SU-DHL-6 (cell line): ENCODE measurements at regions not wholly inside any gene's neighbourhood (a gene's known extent, or its start where the extent isn't known, plus 50 kb on each side); places are given as distances from the start of the nearest gene placed in this dataset.

ENCODE experiments used
- H2AFZ ChIP-seq: fragments of 200-600 bp; sonication (generic); 2 replicates; pipeline ENCODE4 v1.6.1; 2014; ENCODE audit warnings: low read depth, mild to moderate bottlenecking, moderate library complexity, mixed read lengths, antibody characterized with exemption, low read length; ENCODE audit not compliant: severe bottlenecking
- H3F3A ChIP-seq: fragments of 200-600 bp; shearing (Covaris generic); 2 replicates; pipeline ENCODE4 v1.6.0; 2016; ENCODE audit warnings: antibody characterized with exemption, mild to moderate bottlenecking; ENCODE audit not compliant: insufficient read depth
- H3K27ac ChIP-seq: fragments of 200-600 bp; sonication (generic); 2 replicates; pipeline ENCODE4 v1.5.1; 2016; ENCODE audit warnings: low read depth, mild to moderate bottlenecking, low read length, moderate library complexity, mixed read lengths
- H3K27me3 ChIP-seq: fragments of 200-600 bp; sonication (generic), shearing (Covaris generic); 2 replicates; pipeline ENCODE4 v1.6.0; 2014; ENCODE audit warnings: mild to moderate bottlenecking, low read length
- H3K36me3 ChIP-seq: fragments of 200-600 bp; sonication (generic); 2 replicates; pipeline ENCODE4 v1.6.1; 2014; ENCODE audit warnings: mild to moderate bottlenecking, low read length, mixed read lengths
- H3K4me2 ChIP-seq: fragments of 300-600, 200-600 bp; shearing (Covaris generic), sonication (generic); 2 replicates; pipeline ENCODE4 v1.6.0; 2014; ENCODE audit warnings: low read length, low read depth, mild to moderate bottlenecking; ENCODE audit not compliant: poor library complexity, severe bottlenecking
- H3K4me3 ChIP-seq: fragments of 200-600 bp; sonication (generic); 2 replicates; pipeline ENCODE4 v1.5.1; 2014; ENCODE audit warnings: antibody characterized with exemption, low read length, mild to moderate bottlenecking, mixed read lengths; ENCODE audit not compliant: insufficient read depth, poor library complexity, severe bottlenecking
- H3K79me2 ChIP-seq: fragments of 200-600 bp; sonication (generic); 2 replicates; pipeline ENCODE4 v1.6.1; 2014; ENCODE audit warnings: mild to moderate bottlenecking, low read length, moderate library complexity; ENCODE audit not compliant: insufficient read depth
- H3K9ac ChIP-seq: fragments of 200-600 bp; sonication (generic); 2 replicates; pipeline ENCODE4 v1.7.0; 2014; ENCODE audit warnings: mild to moderate bottlenecking, low read length
- H3K9me2 ChIP-seq: fragments of 200-600 bp; sonication (generic); replicated peaks from 2 replicates; pipeline ENCODE4 v1.6.1; 2014; ENCODE audit warnings: low read length; ENCODE audit not compliant: insufficient read depth
- H3K9me3 ChIP-seq: fragments of 200-600 bp; sonication (generic); 2 replicates; pipeline ENCODE4 v1.6.1; 2014; ENCODE audit warnings: low read length, mixed read lengths; ENCODE audit not compliant: insufficient read depth
- H4K20me1 ChIP-seq: fragments of 200-600 bp; sonication (generic); 2 replicates; pipeline ENCODE4 v1.6.1; 2014; ENCODE audit warnings: low read depth, mild to moderate bottlenecking, antibody characterized with exemption, low read length, moderate library complexity, mixed read lengths
- CTCF ChIP-seq: fragments of 200-600 bp; sonication (generic); IDR thresholded peaks from one replicate; pipeline ENCODE4 v1.5.1; 2017; ENCODE audit warnings: antibody characterized with exemption, mild to moderate bottlenecking, low read length, moderate library complexity; ENCODE audit not compliant: insufficient read depth, poor library complexity, severe bottlenecking
- EZH2phosphoT487 ChIP-seq: fragments of 200-600 bp; sonication (generic), shearing (Covaris generic); conservative IDR thresholded peaks from 2 replicates; pipeline ENCODE4 v1.6.1; 2018; ENCODE audit warnings: mild to moderate bottlenecking, antibody characterized with exemption, low read length, moderate library complexity, mixed read lengths

- H4K20me1 ChIP-seq, result no peaks in the 10 kb centered on the region
- no peaks in the 10 kb centered on the region for H3K27me3 ChIP-seq
- no peak overlapping the region for H3K27ac ChIP-seq
- TF ChIP-seq CTCF (no peak), EZH2phosphoT487 (no peak)
- no peaks in the 10 kb centered on the region for H3F3A ChIP-seq
- no peaks in the 10 kb centered on the region for H3K36me3 ChIP-seq
- no peak overlapping the region for H3K9ac ChIP-seq
- no peak overlapping the region for H3K4me2 ChIP-seq
- H3K79me2 ChIP-seq, result no peaks in the 10 kb centered on the region
- no peaks in the 10 kb centered on the region for H3K9me3 ChIP-seq
- H2AFZ ChIP-seq, result no peak overlapping the region
- H3K4me3 ChIP-seq, result no peak overlapping the region
- no peaks in the 10 kb centered on the region for H3K9me2 ChIP-seq
Measured at GRCh38 chr2:48250474-48250844, 64.0 kb upstream of the FOXN2 start.

DNA sequence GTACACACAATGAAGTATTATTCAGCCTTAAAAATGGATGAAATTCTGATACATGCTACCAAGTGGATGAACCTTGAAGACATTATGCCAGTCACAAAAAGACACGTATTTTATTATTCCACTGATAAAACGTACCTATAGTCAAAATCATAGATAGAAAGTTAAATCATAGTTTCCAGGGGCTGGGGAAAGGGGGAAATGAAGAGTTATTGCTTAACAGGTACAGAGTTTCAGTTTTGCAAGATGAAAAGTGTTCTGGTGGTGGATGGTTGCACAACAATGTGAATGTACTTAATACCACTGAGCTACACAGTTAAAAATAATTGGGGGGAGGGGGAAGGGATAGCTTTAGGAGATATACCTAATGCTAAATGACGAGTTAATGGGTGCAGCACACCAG, 63.5 kb upstream of the FOXN2 start:
- no peaks in the 10 kb centered on the region for H4K20me1 ChIP-seq
- no peak overlapping the region for H3K4me2 ChIP-seq
- no peak overlapping the region for H2AFZ ChIP-seq
- TF ChIP-seq EZH2phosphoT487 (no peak), CTCF (no peak)
- no peak overlapping the region for H3K27ac ChIP-seq
- H3K9me3 ChIP-seq, result no peaks in the 10 kb centered on the region
- no peaks in the 10 kb centered on the region for H3K27me3 ChIP-seq
- H3K9ac ChIP-seq, result no peak overlapping the region
- H3K4me3 ChIP-seq, result no peak overlapping the region
- no peaks in the 10 kb centered on the region for H3F3A ChIP-seq
- H3K79me2 ChIP-seq, result no peaks in the 10 kb centered on the region
- H3K9me2 ChIP-seq, result no peaks in the 10 kb centered on the region
- no peaks in the 10 kb centered on the region for H3K36me3 ChIP-seq

- Histone ChIP-seq H3F3A (no peaks in the 10 kb centered on the region), H3K4me2 (no peak overlapping the region), H4K20me1 (no peaks in the 10 kb centered on the region), H3K4me3 (no peak overlapping the region), H3K79me2 (no peaks in the 10 kb centered on the region), H3K36me3 (no peaks in the 10 kb centered on the region), H3K27ac (no peak overlapping the region), H3K9me2 (no peaks in the 10 kb centered on the region), H3K9ac (no peak overlapping the region), H3K27me3 (no peaks in the 10 kb centered on the region), H2AFZ (no peak overlapping the region), H3K9me3 (no peaks in the 10 kb centered on the region)
- no peak for TF ChIP-seq CTCF
- TF ChIP-seq EZH2phosphoT487, result no peak
Measured at GRCh38 chr2:48251437-48252148, 62.9 kb upstream of the FOXN2 start.
